Endometrial microvascular endothelial cells (primary cell): ENCODE measurements at regions not wholly inside any gene's neighbourhood (a gene's known extent, or its start where the extent isn't known, plus 50 kb on each side); places are given as distances from the start of the nearest gene placed in this dataset.

Source experiments
- in situ Hi-C: cut with HindIII; loops from 2 replicates; pipeline ENCODE4 v1.10.0; 2017; ENCODE audit warnings: low sequenced_read_pairs, low pct_unique_long_range_greater_than_20kb; ENCODE audit errors: inconsistent ontology term

GRCh38 chr15:39471785-39472574 lies 108.9 kb upstream of the THBS1 start:
- in situ Hi-C loops, result no loop called here

- in situ Hi-C loops, result no loop called here
Observed at GRCh38 chr15:39472621-39473297, 108.1 kb upstream of the THBS1 start.

GRCh38 chr15:39473298-39473947 lies 107.5 kb upstream of the THBS1 start:
- in situ Hi-C loops, result no loop called here

- in situ Hi-C loops, result no loop called here
Observed at GRCh38 chr15:39474657-39475056, 106.2 kb upstream of the THBS1 start.

- in situ Hi-C loops, result no loop called here
Observed at GRCh38 chr15:39478996-39479395, 101.9 kb upstream of the THBS1 start.

- in situ Hi-C loops, result no loop called here
Observed at GRCh38 chr15:39479911-39480310, 101.0 kb upstream of the THBS1 start.

- in situ Hi-C loops, result no loop called here
Observed at GRCh38 chr15:39482459-39482858, 98.4 kb upstream of the THBS1 start.

GRCh38 chr15:39486621-39487457 lies 94.0 kb upstream of the THBS1 start:
- in situ Hi-C loops, result loop anchor here (5.0 kb wide), 1 partner anchor 50 kb away; no protein-coding TSS in a partner anchor

- in situ Hi-C loops, result loop anchor here (5.0 kb wide), 1 partner anchor 50 kb away; no protein-coding TSS in a partner anchor
Observed at GRCh38 chr15:39487458-39487735, 93.5 kb upstream of the THBS1 start.

GRCh38 chr15:39488516-39488915 lies 92.4 kb upstream of the THBS1 start:
- in situ Hi-C loops, result loop anchor here (5.0 kb wide), 1 partner anchor 49 kb away; no protein-coding TSS in a partner anchor

GRCh38 chr15:39488961-39489360 lies 91.9 kb upstream of the THBS1 start:
- in situ Hi-C loops, result loop anchor here (5.0 kb wide), 1 partner anchor 48 kb away; no protein-coding TSS in a partner anchor

- in situ Hi-C loops, result no loop called here
Observed at GRCh38 chr15:39491115-39491885, 89.6 kb upstream of the THBS1 start.

GRCh38 chr15:39491886-39492490 lies 88.9 kb upstream of the THBS1 start:
- in situ Hi-C loops, result no loop called here

GRCh38 chr15:39493424-39494067 lies 87.3 kb upstream of the THBS1 start:
- in situ Hi-C loops, result no loop called here

GRCh38 chr15:39494462-39494861 lies 86.4 kb upstream of the THBS1 start:
- in situ Hi-C loops, result no loop called here

- in situ Hi-C loops, result no loop called here
Observed at GRCh38 chr15:39495871-39496840, 84.7 kb upstream of the THBS1 start.
